Stimulated activated naive B cell treated with anti-CD40 and anti-IgM and Interleukin-4, amounts not matched to agents 10 μg/mL and 1 μg/mL and 100 μg/mL, for 72 hours (primary cell): ENCODE measurements at regions not wholly inside any gene's neighbourhood (a gene's known extent, or its start where the extent isn't known, plus 50 kb on each side); places are given as distances from the start of the nearest gene placed in this dataset.
"Not testable (repeated sequence)": the region's sequence is repeated elsewhere in the genome, so short reads cannot be mapped to it uniquely, and the experiment has no call there.

Experiments used
- ATAC-seq, 2 donors: fragments of 150-1000 bp; cut with Tn5 transposase; replicated peaks; 2 replicates each; pipeline ENCODE4 v1.10.0; 2021; ENCODE audit warnings: moderate library complexity in 1 of 2
- DNase-seq: peaks from one replicate; pipeline ENCODE4 v3.0.0; 2021
- H3K27ac Mint-ChIP-seq: one replicate; pipeline ENCODE4 v1.8.0; 2022; ENCODE audit warnings: mild to moderate bottlenecking, mixed read lengths
- H3K27me3 Mint-ChIP-seq, 2 donors: one replicate each; pipeline ENCODE4 v1.8.0; 2022; ENCODE audit warnings: mixed read lengths in 2 of 2
- H3K36me3 Mint-ChIP-seq, 2 donors: one replicate each; pipeline ENCODE4 v1.8.0; 2022; ENCODE audit warnings: mixed read lengths in 2 of 2, mild to moderate bottlenecking in 1 of 2
- H3K4me1 Mint-ChIP-seq, 2 donors: one replicate each; pipeline ENCODE4 v1.8.0; 2022; ENCODE audit warnings: mixed read lengths in 2 of 2, mild to moderate bottlenecking in 1 of 2
- H3K4me3 Mint-ChIP-seq, 2 donors: one replicate each; pipeline ENCODE4 v1.8.0; 2022; ENCODE audit warnings: mild to moderate bottlenecking in 2 of 2, mixed read lengths in 2 of 2, moderate library complexity in 1 of 2
- H3K9me3 Mint-ChIP-seq, 2 donors: one replicate each; pipeline ENCODE4 v1.8.0; 2022; ENCODE audit warnings: mixed read lengths in 2 of 2, mild to moderate bottlenecking in 1 of 2

DNA sequence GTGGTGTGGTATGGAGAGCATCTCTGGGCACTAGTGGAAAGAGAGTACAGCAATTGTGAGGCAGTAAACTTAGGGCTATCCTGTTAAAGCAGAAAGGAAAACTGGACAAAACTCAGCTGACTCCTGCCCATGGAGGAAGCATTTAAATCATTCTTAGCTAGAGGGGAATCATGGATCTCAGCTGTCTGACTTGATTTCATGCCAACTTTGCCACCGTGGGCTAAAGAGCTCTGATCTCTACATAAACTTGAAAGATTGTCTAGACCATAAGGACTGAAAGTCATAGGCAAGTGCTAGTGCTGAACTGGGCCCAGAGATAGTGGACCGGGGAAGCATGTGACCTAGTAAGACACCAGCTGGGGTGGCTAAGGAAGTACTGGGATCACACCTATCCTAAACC is 651.8 kb downstream of the COL12A1 start:
- Mint-ChIP-seq H3K4me1 (no peaks in the 10 kb centered on the region), H3K36me3 (no peaks in the 10 kb centered on the region), H3K27ac (no peak overlapping the region), H3K27me3 (no peaks in the 10 kb centered on the region), H3K4me3 (no peak overlapping the region), H3K9me3 (peaks cover 3 to 5% of the 10 kb centered on the region in 2 donors)
- DNase-seq (no peak), ATAC-seq (no peak)

DNA sequence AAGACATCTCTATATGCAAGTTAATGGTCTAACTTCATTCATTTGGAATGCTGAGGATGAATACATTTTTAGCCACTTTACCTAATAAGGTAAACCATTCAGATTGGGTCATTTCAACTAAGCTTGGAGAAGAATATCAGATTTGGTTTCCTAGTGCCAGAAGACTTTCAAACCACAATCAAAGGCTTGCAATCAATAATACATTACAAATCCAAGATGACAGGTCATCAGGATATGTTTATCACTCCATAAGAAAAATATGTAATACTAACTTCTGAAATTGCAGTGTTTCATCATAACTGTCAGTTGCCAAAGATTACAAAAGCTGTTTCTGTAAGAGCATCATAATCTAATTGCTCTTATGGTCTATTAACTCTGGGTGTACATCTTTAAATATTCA is 654.0 kb downstream of the COL12A1 start:
- Mint-ChIP-seq H3K9me3 (peaks cover 3 to 5% of the 10 kb centered on the region in 2 donors), H3K4me3 (no peak overlapping the region), H3K4me1 (no peaks in the 10 kb centered on the region), H3K36me3 (no peaks in the 10 kb centered on the region), H3K27me3 (no peaks in the 10 kb centered on the region), H3K27ac (no peak overlapping the region)
- ATAC-seq (no peak), DNase-seq (no peak)

DNA sequence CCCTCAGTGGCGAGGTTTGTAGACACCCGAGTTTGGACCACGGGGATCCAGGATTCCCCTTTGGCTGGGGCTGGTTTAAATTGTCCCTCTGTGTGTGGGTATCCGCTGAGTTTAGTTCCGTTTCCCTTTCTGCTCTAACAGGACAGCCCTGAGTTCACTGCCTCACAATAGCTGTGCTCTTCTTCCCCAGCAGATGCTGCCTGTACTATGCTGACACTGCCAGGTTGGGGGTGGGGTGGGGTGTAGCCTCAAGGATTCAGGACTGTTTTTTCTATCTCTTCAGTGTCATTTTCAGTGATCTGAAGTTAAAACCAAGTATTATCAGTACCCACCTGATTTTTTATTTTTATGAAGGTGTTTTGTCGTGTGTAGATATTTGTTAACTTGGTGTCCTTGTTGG is 655.0 kb downstream of the COL12A1 start:
- ATAC-seq (no peak), DNase-seq (no peak)
- Mint-ChIP-seq H3K9me3 (peaks cover 2 to 3% of the 10 kb centered on the region in 2 donors), H3K36me3 (no peaks in the 10 kb centered on the region), H3K27ac (no peak overlapping the region), H3K4me3 (no peak overlapping the region), H3K4me1 (no peaks in the 10 kb centered on the region), H3K27me3 (no peaks in the 10 kb centered on the region)

DNA sequence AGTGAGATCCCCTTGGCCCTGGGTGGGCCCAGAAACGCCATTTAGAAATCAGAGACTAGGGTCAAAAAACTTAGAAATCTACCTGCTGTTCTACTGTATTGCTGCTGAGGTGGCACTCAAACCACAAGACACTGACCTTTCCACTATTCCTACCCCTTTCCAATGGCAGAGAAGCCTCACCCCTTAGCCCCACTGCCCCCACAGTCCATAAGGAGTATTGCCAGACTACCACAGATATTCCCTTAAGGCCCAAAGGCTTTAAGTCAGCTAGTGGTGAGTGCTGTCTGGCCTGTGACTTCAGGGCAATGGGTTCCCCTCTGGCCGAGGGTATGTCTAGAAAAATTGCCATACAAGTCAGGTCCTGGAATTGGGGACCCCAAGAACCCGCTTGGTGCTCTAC is 656.1 kb downstream of the COL12A1 start:
- no peaks in the 10 kb centered on the region for H3K4me1 Mint-ChIP-seq
- no peak overlapping the region for H3K27ac Mint-ChIP-seq
- no peaks in the 10 kb centered on the region for H3K27me3 Mint-ChIP-seq
- peaks cover 2 to 8% of the 10 kb centered on the region in 2 donors for H3K9me3 Mint-ChIP-seq
- no peak overlapping the region for H3K4me3 Mint-ChIP-seq
- ATAC-seq: no peak
- H3K36me3 Mint-ChIP-seq: no peaks in the 10 kb centered on the region
- no peak for DNase-seq

DNA sequence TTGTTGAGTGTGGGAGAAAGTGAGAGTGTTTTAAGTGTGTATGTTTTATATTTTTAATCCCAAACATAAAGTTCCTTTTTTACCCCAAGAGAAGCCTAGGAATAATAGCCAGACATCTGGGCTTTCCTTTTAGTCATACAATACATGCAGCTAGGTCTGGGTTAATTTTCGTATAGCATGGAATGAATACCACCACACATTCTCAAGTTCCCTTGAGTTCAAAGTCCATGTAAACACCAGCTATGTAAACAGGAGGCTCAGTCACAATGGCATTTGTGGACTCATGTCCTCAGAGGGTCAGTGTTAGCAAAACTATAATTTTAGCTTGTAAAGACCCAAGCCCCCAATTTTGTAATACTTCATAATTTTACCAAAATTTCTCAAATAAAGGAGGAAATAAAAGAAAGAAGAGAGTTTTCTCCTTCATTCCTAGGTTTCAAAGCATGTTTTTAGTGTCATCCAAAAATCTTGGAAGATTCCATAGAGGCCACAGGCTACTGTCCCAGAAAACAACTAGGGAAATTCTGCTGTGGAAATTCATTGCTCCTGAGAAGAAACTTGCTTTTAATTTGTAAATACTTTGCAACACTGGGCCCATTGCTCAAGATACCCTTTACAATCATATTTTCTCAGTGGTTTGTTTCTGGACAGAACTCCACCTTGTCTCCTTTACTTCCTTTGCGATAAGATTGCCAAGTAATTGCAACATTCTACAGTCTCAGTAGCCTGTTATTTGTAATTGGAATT is 671.2 kb downstream of the COL12A1 start:
- DNase-seq: no peak
- no peak overlapping the region for H3K4me3 Mint-ChIP-seq
- H3K27ac Mint-ChIP-seq: no peak overlapping the region

DNA sequence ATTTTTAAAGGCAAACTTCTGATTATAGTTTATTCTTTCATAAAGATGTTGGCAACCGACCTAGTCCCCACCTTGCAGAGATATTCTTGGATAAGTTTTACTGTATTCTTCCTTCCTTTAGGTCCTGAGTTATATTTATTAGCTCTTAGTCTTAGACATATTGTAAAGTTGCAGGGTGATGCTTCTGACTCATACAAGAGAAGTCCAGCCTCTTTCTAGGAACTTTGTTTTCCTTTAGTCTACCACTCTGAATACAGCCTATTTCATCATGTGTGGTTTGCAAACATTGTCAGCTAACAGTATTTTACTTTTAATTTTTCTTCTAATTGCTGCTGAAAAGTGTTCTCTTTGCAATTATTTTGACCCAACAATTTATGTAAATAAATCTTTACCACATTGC is 686.7 kb downstream of the COL12A1 start:
- Mint-ChIP-seq H3K27me3 (no peaks in the 10 kb centered on the region), H3K9me3 (peaks cover 7 to 9% of the 10 kb centered on the region in 2 donors), H3K27ac (no peak overlapping the region), H3K36me3 (no peaks in the 10 kb centered on the region), H3K4me1 (no peaks in the 10 kb centered on the region), H3K4me3 (no peak overlapping the region)
- ATAC-seq (no peak), DNase-seq (no peak)

More for the DNA sequence above, 671.2 kb downstream of the COL12A1 start:
- Mint-ChIP-seq H3K27me3 (no peaks in the 10 kb centered on the region), H3K4me1 (no peaks in the 10 kb centered on the region), H3K9me3 (peaks cover 0 to 1% of the 10 kb centered on the region in 2 donors), H3K36me3 (no peaks in the 10 kb centered on the region)
- ATAC-seq: no peak

DNA sequence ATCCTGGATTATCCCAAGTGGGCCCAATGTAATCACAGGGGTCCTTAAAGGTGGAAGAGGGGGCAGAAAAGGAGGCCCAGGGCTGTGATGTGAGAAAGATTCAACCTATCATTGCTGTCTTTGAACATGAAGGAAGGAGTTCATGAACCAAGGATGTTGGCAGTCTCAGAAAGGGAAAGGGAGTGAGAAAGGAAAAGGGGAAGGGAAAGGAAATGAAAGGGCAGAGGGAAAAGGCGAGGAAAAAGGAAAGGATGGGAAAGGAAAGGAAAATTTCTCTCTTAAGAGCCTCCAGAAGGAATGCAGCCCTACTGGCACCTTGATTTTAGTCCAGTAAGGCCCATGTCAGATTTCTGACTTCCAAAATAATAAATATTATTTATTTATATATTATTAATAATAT is 687.8 kb downstream of the COL12A1 start:
- Mint-ChIP-seq H3K4me1 (no peaks in the 10 kb centered on the region), H3K4me3 (no peak overlapping the region), H3K36me3 (no peaks in the 10 kb centered on the region), H3K27ac (no peak overlapping the region), H3K9me3 (peaks cover 9 to 10% of the 10 kb centered on the region in 2 donors), H3K27me3 (no peaks in the 10 kb centered on the region)
- DNase-seq (no peak), ATAC-seq (no peak)

DNA sequence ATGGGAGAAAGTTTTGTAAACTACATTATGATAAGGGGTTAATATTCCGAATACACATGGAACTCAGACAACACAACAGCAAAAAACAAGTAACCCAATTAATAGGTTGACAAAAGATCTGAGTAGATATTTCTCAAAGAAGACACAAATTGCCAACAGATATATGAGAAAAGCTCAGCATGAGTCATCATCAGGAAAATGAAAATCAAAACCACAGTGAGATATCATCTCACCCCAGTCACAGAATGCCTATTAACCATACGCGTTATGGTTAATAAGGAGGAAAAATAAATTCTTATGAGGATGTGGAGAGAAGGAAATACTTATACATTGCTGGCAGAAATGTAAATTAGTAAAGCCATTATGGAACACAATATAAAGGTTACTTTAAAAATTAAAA is 695.0 kb downstream of the COL12A1 start:
- Mint-ChIP-seq H3K36me3 (no peaks in the 10 kb centered on the region), H3K4me3 (no peak overlapping the region), H3K27ac (no peak overlapping the region), H3K4me1 (no peaks in the 10 kb centered on the region), H3K27me3 (no peaks in the 10 kb centered on the region), H3K9me3 (peaks cover 12 to 14% of the 10 kb centered on the region in 2 donors)
- ATAC-seq (no peak), DNase-seq (no peak)

DNA sequence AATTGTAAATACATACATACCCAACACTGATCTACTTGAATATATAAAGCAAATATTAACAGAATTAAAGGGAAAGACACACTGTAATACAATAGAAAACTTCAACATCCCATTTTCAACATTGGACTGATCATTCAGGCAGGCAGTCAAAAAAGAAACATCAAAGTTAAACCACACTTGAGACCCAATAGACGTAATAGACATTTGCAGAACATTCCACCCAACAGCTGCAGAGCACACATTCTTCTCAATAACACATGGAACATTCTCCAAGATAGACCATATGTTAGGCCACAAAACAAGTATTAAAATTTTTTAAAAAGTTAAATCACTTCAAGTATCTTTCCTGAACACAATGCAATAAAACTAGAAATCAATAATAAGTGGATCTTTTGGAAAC is 698.2 kb downstream of the COL12A1 start:
- Mint-ChIP-seq H3K4me3 (no peak overlapping the region), H3K27me3 (no peaks in the 10 kb centered on the region), H3K4me1 (no peaks in the 10 kb centered on the region), H3K9me3 (peaks cover 14 to 16% of the 10 kb centered on the region in 2 donors), H3K27ac (no peak overlapping the region), H3K36me3 (no peaks in the 10 kb centered on the region)
- no peak for DNase-seq
- ATAC-seq: no peak

DNA sequence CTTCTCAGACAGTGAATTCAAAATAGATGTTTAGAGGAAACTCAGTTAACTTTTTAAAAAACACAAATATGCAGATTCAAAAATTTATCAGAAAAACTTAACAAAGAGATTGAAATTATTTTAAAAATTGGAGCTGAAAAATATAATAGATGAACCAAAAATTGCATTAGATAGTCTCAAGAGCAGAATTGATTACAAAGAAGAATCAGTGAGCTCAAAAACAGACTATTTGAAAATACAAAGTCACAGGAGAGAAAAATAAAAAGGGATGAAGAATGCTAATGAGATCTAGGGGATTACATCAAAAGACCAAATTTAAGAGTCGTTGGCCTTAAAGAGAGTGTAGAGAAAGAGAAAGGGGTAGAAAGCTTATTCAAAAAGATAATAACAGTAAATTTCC is 700.5 kb downstream of the COL12A1 start:
- ATAC-seq: no peak
- Mint-ChIP-seq H3K4me1 (no peaks in the 10 kb centered on the region), H3K27ac (no peak overlapping the region), H3K4me3 (no peak overlapping the region), H3K36me3 (no peaks in the 10 kb centered on the region), H3K9me3 (peaks cover 11 to 16% of the 10 kb centered on the region in 2 donors), H3K27me3 (no peaks in the 10 kb centered on the region)
- DNase-seq: no peak

DNA sequence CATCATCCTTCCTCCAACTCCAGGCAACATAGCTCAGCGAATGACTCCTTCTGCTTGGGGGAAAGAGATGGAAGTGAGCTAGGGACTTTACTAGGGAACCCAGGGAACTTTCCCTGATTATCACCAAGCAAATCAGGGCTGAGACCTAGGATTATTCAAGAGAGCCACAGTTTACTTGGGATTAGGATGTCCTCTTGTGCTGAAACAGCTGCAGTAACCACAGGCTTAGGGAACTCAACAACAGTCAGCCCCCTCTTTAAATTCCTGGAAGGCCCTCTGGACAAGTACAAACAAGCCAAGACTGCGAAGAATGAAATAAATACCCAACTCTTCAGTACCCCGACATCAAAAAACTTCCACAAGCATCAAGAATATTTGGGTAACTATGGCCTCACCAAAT is 700.9 kb downstream of the COL12A1 start:
- H3K27me3 Mint-ChIP-seq: no peaks in the 10 kb centered on the region
- H3K36me3 Mint-ChIP-seq: no peaks in the 10 kb centered on the region
- no peak for ATAC-seq
- peaks cover 9 to 11% of the 10 kb centered on the region in 2 donors for H3K9me3 Mint-ChIP-seq
- no peak overlapping the region for H3K27ac Mint-ChIP-seq
- no peak overlapping the region for H3K4me3 Mint-ChIP-seq
- DNase-seq: no peak
- no peaks in the 10 kb centered on the region for H3K4me1 Mint-ChIP-seq

DNA sequence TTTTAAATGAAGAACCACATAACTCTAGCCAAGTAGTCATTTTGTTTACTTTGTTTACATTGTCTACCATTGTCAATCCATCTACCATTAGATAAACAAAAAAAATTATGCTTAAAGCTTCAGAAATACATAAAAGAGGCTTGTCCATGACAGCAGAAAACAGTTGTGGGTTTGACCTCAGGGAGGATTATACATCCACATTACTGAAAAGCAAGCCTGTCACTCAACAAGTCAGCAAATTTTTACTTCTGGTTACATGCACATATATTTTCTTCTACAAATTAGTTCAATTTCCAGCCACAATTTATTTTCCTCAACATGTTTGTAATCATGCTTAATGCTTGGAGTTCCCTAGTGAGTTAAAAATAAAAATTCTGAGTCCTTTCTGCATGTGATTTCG is 713.3 kb downstream of the COL12A1 start:
- DNase-seq (no peak), ATAC-seq (no peak)
- H3K4me3 Mint-ChIP-seq: no peak overlapping the region
- no peaks in the 10 kb centered on the region for H3K4me1 Mint-ChIP-seq
- peaks cover 1 to 4% of the 10 kb centered on the region in 2 donors for H3K9me3 Mint-ChIP-seq
- no peaks in the 10 kb centered on the region for H3K27me3 Mint-ChIP-seq
- no peaks in the 10 kb centered on the region for H3K36me3 Mint-ChIP-seq
- H3K27ac Mint-ChIP-seq: no peak overlapping the region

DNA sequence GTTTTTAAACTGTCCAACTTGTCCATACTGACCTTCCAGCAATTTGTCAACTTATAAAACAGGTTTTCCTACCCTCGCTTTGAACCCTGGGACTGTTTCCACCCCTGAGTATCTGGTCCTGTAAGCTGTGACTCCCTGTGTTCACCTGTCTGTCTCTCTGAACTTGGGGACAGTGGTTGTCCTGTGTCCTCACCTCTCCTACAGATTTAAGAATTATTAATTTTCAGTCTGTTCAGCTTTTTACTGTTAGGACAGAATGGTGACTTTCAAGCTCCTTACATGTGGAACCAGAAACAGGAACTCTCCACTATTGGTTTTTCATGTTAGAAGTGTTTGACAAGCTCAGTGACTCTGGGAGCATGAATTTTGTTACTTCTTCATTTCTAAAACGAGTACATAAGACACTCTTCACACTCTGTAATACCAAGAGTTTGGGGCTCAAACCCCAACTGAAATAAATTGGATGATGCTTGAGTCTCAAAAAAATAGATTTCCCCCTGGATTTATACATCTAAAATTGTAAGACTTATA is 713.9 kb downstream of the COL12A1 start:
- Mint-ChIP-seq H3K4me3 (no peak overlapping the region), H3K27ac (no peak overlapping the region), H3K27me3 (no peaks in the 10 kb centered on the region), H3K9me3 (peaks cover 1 to 4% of the 10 kb centered on the region in 2 donors), H3K36me3 (no peaks in the 10 kb centered on the region), H3K4me1 (no peaks in the 10 kb centered on the region)
- DNase-seq (no peak), ATAC-seq (no peak)

DNA sequence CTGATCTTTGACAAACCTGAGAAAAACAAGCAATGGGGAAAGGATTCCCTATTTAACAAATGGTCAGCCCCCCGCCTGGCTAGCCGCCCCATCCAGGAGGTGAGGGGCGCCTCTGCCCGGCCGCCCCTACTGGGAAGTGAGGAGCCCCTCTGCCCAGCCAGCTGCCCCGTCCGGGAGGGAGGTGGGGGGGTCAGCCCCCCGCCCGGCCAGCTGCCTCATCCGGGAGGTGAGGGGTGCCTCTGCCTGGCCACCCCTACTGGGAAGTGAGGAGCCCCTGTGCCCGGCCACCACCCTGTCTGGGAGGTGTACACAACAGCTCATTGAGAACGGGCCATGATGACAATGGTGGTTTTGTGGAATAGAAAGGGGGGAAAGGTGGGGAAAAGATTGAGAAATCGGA is 717.1 kb downstream of the COL12A1 start:
- not testable (repeated sequence) for H3K36me3 Mint-ChIP-seq, ATAC-seq, DNase-seq, H3K4me1 Mint-ChIP-seq, H3K4me3 Mint-ChIP-seq, H3K27me3 Mint-ChIP-seq, H3K9me3 Mint-ChIP-seq, H3K27ac Mint-ChIP-seq

DNA sequence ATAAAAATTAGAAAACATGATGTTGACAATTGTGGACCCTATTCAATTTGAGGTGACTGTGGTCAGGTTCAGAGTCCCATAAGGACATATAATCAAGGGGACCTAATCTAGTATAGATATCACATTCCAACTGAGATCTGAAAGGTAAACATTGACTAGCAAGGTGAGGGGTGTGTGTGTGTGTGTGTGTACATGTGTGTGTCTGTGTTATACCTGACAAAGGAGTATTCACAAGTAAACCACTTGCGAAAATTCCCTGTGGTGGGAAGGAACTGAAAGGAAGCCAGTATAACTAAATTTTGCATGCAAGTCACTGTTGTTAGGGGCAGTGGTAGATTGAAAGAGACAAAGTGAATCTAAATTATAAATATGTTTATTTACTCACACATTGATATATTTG is 723.7 kb downstream of the COL12A1 start:
- Mint-ChIP-seq H3K36me3 (no peaks in the 10 kb centered on the region), H3K9me3 (peaks cover 0 to 6% of the 10 kb centered on the region in 2 donors), H3K4me1 (no peaks in the 10 kb centered on the region), H3K27me3 (no peaks in the 10 kb centered on the region), H3K27ac (no peak overlapping the region), H3K4me3 (no peak overlapping the region)
- DNase-seq: no peak
- ATAC-seq: no peak
